Gastrocnemius medialis (tissue), 4 donors: ENCODE measurements at regions not wholly inside any gene's neighbourhood (a gene's known extent, or its start where the extent isn't known, plus 50 kb on each side); places are given as distances from the start of the nearest gene placed in this dataset.

Experiments
- ATAC-seq, 2 donors: fragments of 150-250 bp; one replicate each; pipeline ENCODE4 v1.9.1; 2016
- DNase-seq, 2 donors: peaks; one replicate each; pipeline ENCODE4 v3.0.0-alpha.2; 2019
- H3K27ac ChIP-seq, 4 donors: fragments of 200-600 bp; sonication (generic); 1 replicate in 1 of 4; 2 replicates in 3 of 4; pipeline ENCODE4 v1.5.1; 2016 to 2018; ENCODE audit warnings: mild to moderate bottlenecking in 2 of 4, moderate library complexity in 1 of 4
- H3K27me3 ChIP-seq, 3 donors: fragments of 200-600 bp; sonication (generic) in 2 of 3; 1 replicate in 1 of 3; 2 replicates in 2 of 3; pipeline versions ENCODE4 v1.5.1 to v1.6.0; 2016 to 2019; ENCODE audit warnings: mild to moderate bottlenecking in 1 of 3, moderate library complexity in 1 of 3
- H3K36me3 ChIP-seq, 2 donors: fragments of 200-600 bp; sonication (generic) in 1 of 2; one replicate each; pipeline ENCODE4 v1.5.1; 2017 to 2018
- H3K4me1 ChIP-seq, 2 donors: fragments of 200-600 bp; sonication (generic) in 1 of 2; one replicate each; pipeline ENCODE4 v1.5.1; 2016 to 2017; ENCODE audit warnings: mild to moderate bottlenecking in 2 of 2
- H3K4me3 ChIP-seq, 4 donors: fragments of 200-600 bp; sonication (generic) in 3 of 4; 1 replicate in 1 of 4; 2 replicates in 3 of 4; pipeline ENCODE4 v1.5.1; 2016 to 2019; ENCODE audit warnings: mild to moderate bottlenecking in 2 of 4
- H3K9me3 ChIP-seq, 3 donors: fragments of 200-600 bp; sonication (generic) in 2 of 3; 1 replicate in 1 of 3; 2 replicates in 2 of 3; pipeline ENCODE4 v1.5.1; 2016 to 2019
- POLR2A ChIP-seq, 2 donors: fragments of 450-650 bp; IDR thresholded peaks; one replicate each; pipeline ENCODE4 v1.6.1; 2017; ENCODE audit warnings: antibody characterized with exemption in 2 of 2, mild to moderate bottlenecking in 2 of 2, moderate library complexity in 2 of 2
- in situ Hi-C, 4 donors: fragments of 200-750 bp; cut with MboI; loops; one replicate each; pipeline versions ENCODE4 v1.15.0 to v1.8.0; 2017; ENCODE audit warnings: low sequenced_read_pairs in 4 of 4
- intact Hi-C: fragments of 100-400 bp; cut with DNase I; formaldehyde crosslinking; loops from one replicate; pipeline ENCODE4 v1.15.1; 2023; ENCODE audit warnings: low total_unique reads
- TF ChIP-seq, protein P1 (sequence below), 5 experiments: fragments of 450-650 bp in 3 of 5; fragments of 200-600 bp in 2 of 5; sonication (generic) in 2 of 5; IDR thresholded peaks in 4 of 5; conservative IDR thresholded peaks in 1 of 5; 1 replicate in 4 of 5; 2 replicates in 1 of 5; pipeline ENCODE4 v1.5.1; 2016 to 2019; ENCODE audit warnings: antibody characterized with exemption in 5 of 5, mild to moderate bottlenecking in 3 of 5, moderate library complexity in 3 of 5

DNA sequence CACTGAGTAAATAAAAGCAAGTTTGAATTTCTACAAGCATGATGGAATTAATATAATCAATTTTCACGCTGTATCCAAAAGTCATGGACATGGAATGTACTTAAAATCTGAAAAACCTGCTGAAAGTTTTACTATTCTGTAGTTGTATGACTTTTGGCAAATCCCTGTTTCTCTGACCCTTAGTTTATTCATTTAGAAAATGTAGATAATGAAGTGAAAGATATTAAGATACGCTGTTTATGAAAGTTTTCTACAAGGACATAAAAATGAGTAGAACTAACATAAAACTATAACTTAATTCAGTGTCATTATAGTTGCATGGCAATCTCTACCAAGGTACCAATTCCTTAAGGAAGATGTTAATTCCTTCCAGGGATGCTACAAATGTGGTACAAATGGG, 363.2 kb upstream of the MPDZ start:
- ATAC-seq (no peak), DNase-seq (no peak)
- intact Hi-C loops = no loop called here
- H3K27ac ChIP-seq = no peak overlapping the region
- no peak for TF ChIP-seq POLR2A (IDR thresholded peaks at IDR 0.05)
- TF ChIP-seq, protein P1, sequence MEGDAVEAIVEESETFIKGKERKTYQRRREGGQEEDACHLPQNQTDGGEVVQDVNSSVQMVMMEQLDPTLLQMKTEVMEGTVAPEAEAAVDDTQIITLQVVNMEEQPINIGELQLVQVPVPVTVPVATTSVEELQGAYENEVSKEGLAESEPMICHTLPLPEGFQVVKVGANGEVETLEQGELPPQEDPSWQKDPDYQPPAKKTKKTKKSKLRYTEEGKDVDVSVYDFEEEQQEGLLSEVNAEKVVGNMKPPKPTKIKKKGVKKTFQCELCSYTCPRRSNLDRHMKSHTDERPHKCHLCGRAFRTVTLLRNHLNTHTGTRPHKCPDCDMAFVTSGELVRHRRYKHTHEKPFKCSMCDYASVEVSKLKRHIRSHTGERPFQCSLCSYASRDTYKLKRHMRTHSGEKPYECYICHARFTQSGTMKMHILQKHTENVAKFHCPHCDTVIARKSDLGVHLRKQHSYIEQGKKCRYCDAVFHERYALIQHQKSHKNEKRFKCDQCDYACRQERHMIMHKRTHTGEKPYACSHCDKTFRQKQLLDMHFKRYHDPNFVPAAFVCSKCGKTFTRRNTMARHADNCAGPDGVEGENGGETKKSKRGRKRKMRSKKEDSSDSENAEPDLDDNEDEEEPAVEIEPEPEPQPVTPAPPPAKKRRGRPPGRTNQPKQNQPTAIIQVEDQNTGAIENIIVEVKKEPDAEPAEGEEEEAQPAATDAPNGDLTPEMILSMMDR (IDR thresholded peaks at IDR 0.05 in 4 of 5, conservative IDR thresholded peaks at IDR 0.05 in 1 of 5) = no peak
- no peak overlapping the region for H3K4me3 ChIP-seq
- H3K27me3 ChIP-seq = no peaks in the 10 kb centered on the region
- no peaks in the 10 kb centered on the region for H3K9me3 ChIP-seq
- in situ Hi-C loops = no loop called here
- no peaks in the 10 kb centered on the region for H3K36me3 ChIP-seq
- H3K4me1 ChIP-seq = peaks cover 0 to 6% of the 10 kb centered on the region in 2 donors

DNA sequence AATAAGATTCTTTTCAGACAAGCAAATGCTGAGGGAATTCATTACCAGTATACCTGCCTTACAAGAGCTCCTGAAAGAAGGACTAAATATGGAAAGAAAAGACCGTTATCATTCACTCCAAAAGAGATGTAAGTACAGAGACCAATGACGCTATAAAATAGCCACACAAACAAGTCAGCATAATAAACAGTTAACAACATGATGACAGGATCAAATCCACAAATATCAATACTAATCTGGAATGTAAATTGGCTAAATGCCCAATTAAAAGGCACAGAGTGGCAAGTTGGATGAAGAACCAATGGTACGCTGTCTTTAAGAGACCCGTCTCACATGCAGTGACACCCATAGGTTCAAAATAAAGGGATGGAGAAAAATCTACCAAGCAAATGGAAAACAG, 349.6 kb upstream of the MPDZ start:
- Histone ChIP-seq H3K27ac (no peak overlapping the region), H3K4me1 (no peaks in the 10 kb centered on the region), H3K36me3 (no peaks in the 10 kb centered on the region), H3K9me3 (no peaks in the 10 kb centered on the region), H3K4me3 (no peak overlapping the region), H3K27me3 (no peaks in the 10 kb centered on the region)
- in situ Hi-C loops (no loop called here), intact Hi-C loops (no loop called here)
- TF ChIP-seq POLR2A (IDR thresholded peaks at IDR 0.05) = no peak
- TF ChIP-seq, protein P1 (IDR thresholded peaks at IDR 0.05 in 4 of 5, conservative IDR thresholded peaks at IDR 0.05 in 1 of 5) = no peak
- DNase-seq (no peak), ATAC-seq (no peak)

DNA sequence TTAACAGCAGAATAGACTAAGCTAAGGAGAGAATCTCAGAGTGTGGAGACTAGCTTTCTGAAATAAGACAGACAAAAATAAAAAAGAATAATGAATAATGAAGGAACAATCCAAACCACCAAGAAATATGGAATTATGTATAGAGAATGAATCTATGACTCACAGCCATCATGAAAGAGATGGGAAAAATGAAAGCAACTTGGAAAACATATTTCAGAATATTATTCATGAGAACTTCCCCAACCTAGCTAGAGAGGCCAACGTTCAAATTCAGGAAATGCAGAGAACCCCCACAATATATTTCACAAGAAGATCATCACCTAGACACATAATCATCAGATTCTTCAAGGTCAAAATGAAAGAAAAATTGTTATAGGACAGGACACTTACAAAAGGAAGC, 349.0 kb upstream of the MPDZ start:
- H3K9me3 ChIP-seq = no peaks in the 10 kb centered on the region
- in situ Hi-C loops (no loop called here), intact Hi-C loops (no loop called here)
- ATAC-seq (no peak), DNase-seq (no peak)
- H3K27ac ChIP-seq = no peak overlapping the region
- no peaks in the 10 kb centered on the region for H3K4me1 ChIP-seq
- H3K36me3 ChIP-seq = no peaks in the 10 kb centered on the region
- TF ChIP-seq, protein P1 (IDR thresholded peaks at IDR 0.05 in 4 of 5, conservative IDR thresholded peaks at IDR 0.05 in 1 of 5) = no peak
- no peak for TF ChIP-seq POLR2A (IDR thresholded peaks at IDR 0.05)
- no peaks in the 10 kb centered on the region for H3K27me3 ChIP-seq
- H3K4me3 ChIP-seq = no peak overlapping the region

DNA sequence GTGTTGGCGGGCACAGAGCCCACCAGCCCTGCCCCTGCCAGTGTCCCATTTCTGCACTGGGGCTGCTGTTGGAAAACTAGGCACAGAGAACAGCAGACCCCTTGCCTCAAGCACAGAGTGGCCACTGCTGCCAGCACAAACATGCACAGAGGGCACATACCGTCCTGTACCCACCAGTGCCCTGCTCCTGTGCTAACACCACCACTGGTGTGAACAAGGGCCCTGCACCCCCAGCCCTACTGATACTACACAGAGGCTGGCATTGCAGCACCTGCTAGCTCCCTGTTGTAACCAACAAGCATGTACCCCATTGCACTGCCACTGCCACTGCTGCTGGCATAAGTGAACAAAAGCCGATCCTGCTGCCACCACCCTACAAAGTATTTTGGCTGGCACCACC, 348.0 kb upstream of the MPDZ start:
- intact Hi-C loops (no loop called here), in situ Hi-C loops (no loop called here)
- Histone ChIP-seq H3K27ac (no peak overlapping the region), H3K4me3 (no peak overlapping the region), H3K36me3 (no peaks in the 10 kb centered on the region), H3K27me3 (no peaks in the 10 kb centered on the region), H3K4me1 (no peaks in the 10 kb centered on the region), H3K9me3 (no peaks in the 10 kb centered on the region)
- no peak for TF ChIP-seq POLR2A (IDR thresholded peaks at IDR 0.05)
- TF ChIP-seq, protein P1 (IDR thresholded peaks at IDR 0.05 in 4 of 5, conservative IDR thresholded peaks at IDR 0.05 in 1 of 5) = no peak
- no peak for ATAC-seq
- no peak for DNase-seq

DNA sequence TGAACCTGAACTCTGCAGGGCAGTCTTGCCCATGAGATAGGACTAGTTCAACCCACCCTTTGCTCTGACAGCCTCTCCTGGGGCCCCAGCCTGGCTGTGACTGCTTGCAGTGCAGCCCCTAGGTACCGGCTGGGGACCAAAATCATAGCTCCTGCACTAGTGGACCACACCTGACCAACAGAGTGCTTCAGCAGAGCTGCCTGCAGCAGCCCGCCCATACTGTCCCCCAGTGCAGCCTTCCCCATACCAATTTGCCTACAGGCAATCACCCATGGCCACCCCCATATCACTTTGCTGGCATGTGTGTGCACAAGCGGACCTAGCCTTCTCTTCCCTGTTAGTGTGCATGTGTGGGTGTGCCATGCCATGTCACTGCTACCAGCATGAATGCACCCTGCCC, 347.6 kb upstream of the MPDZ start:
- TF ChIP-seq, protein P1 (IDR thresholded peaks at IDR 0.05 in 4 of 5, conservative IDR thresholded peaks at IDR 0.05 in 1 of 5) = no peak
- no peak for TF ChIP-seq POLR2A (IDR thresholded peaks at IDR 0.05)
- peaks cover 3 to 4% of the 10 kb centered on the region in 2 donors for H3K4me1 ChIP-seq
- no peaks in the 10 kb centered on the region for H3K9me3 ChIP-seq
- H3K4me3 ChIP-seq = no peak overlapping the region
- no peaks in the 10 kb centered on the region for H3K27me3 ChIP-seq
- in situ Hi-C loops = no loop called here
- H3K27ac ChIP-seq = no peak overlapping the region
- intact Hi-C loops = no loop called here
- DNase-seq (no peak), ATAC-seq (no peak)
- H3K36me3 ChIP-seq = no peaks in the 10 kb centered on the region
